ENCODE measurements at regions not wholly inside any gene's neighbourhood (a gene's known extent, or its start where the extent isn't known, plus 50 kb on each side); places are given as distances from the start of the nearest gene placed in this dataset.

DNA sequence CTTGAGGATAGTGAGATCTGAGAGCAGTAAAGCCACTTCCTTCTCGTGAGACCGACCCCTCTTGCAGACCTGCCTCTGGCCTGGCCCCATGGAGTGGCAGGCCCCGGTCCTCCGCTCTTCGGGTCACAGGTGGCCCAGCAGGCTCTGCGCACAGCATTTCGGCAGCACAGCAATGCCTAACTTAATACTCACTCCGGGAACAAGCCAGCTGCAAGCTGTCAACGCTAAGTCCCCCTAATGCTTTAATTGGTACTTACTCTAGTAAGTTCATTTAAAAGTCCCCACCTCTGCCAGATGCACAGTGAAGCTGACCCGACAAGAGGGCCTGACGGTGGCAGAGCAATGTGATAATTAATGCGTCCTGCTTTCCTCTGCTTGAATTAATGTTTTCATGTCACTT lies 349.3 kb upstream of the B3GAT1 start:
- no peak for DNase-seq (ENCODE audit: low read depth)

GRCh38 chr11:134760957-134761356 lies 348.9 kb upstream of the B3GAT1 start:
- no peak for DNase-seq (ENCODE audit: low read depth)

GRCh38 chr11:134760299-134760698 lies 348.3 kb upstream of the B3GAT1 start:
- no peak for DNase-seq (ENCODE audit: low read depth)

- no peak for DNase-seq (ENCODE audit: low read depth)
Measured at GRCh38 chr11:134759855-134760254, 347.8 kb upstream of the B3GAT1 start.

DNA sequence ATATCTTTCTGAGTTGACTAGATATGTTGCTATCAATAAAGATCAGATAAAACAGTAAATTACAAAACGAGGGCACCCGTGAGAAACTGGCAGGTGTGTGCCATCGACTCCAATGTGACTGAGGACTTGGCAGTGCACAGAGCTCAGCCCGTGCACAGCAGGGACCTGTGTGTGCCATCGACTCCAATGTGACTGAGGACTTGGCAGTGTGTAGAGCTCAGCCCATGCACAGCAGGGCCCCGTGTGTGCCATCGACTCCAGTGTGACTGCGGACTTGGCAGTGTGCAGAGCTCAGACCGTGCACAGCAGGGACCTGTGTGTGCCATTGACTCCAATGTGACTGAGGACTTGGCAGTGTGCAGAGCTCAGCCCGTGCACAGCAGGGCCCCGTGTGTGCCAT lies 347.2 kb upstream of the B3GAT1 start:
- no peak for DNase-seq (ENCODE audit: low read depth)

GRCh38 chr11:134758342-134758931 lies 346.4 kb upstream of the B3GAT1 start:
- no peak for DNase-seq (ENCODE audit: low read depth)

- DNase-seq (ENCODE audit: low read depth), result no peak
Measured at GRCh38 chr11:134757633-134758032, 345.6 kb upstream of the B3GAT1 start.

- no peak for DNase-seq (ENCODE audit: low read depth)
Measured at GRCh38 chr11:134756811-134757540, 344.9 kb upstream of the B3GAT1 start.

DNA sequence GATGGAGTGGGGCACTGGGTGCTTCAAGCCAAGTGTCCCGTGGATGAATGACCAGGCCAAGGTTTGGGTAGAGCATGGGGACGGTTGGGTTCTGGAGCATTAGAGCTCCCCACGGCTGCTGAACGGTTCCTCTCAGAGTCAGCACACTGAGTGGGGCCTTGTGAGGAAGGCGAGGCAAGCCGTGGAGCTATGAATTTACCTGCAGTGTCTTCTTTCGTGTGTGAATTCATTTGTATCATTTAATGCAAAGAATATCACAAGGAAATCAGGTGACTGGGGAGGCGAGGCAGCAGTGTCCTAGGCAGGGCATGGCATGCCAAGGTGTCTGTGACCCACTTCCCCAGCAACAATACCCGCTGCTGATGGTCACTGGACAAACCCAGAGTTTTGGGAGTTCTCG lies 343.5 kb upstream of the B3GAT1 start:
- no peak for DNase-seq (ENCODE audit: low read depth)

GRCh38 chr11:134754521-134755198 lies 342.6 kb upstream of the B3GAT1 start:
- no peak for DNase-seq (ENCODE audit: low read depth)

GRCh38 chr11:134753771-134754520 lies 341.9 kb upstream of the B3GAT1 start:
- DNase-seq (ENCODE audit: low read depth), result no peak

- no peak for DNase-seq (ENCODE audit: low read depth)
Measured at GRCh38 chr11:134752964-134753770, 341.1 kb upstream of the B3GAT1 start.

DNA sequence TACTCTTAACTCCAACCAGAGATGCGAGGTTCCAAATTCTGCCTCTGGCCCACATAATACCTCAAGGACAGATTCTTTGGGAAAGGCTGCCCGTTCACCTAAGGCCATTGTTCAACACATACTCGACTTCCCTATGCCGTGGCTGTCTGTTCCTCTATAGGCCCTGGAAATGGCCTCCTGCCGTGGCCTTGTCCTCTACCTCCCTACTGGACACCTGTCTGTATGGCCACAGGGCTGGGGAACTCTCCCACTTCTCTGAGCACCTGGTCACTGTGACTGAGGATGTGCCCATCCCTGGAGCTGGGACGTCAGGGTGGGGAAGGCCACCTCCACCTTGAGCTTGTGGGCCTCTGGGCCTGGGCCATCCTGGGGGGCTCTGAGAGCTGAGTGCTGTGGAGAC lies 340.5 kb upstream of the B3GAT1 start:
- DNase-seq (ENCODE audit: low read depth), result no peak

DNA sequence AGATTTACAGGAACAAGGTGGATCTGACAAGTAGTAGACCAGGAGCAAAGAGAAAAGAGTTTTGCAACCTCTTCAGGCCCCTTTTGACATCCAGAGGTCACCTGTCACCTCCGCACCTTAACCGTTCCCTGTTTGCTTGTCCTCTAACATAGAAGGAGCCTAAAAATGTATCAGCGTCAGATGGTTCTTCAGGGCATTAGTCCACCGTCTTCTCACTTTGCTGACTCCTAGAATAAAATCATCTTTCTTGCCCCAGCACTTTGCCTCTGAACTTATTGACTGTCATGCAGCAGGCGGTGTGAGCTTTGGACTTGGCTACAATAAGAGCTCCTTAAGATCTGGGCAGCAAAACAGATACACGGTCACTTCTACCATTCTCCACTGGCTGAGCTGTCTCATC lies 339.7 kb upstream of the B3GAT1 start:
- DNase-seq (ENCODE audit: low read depth), result no peak

GRCh38 chr11:134751031-134751585 lies 339.1 kb upstream of the B3GAT1 start:
- DNase-seq (ENCODE audit: low read depth), result no peak

GRCh38 chr11:134750619-134751018 lies 338.6 kb upstream of the B3GAT1 start:
- no peak for DNase-seq (ENCODE audit: low read depth)

DNA sequence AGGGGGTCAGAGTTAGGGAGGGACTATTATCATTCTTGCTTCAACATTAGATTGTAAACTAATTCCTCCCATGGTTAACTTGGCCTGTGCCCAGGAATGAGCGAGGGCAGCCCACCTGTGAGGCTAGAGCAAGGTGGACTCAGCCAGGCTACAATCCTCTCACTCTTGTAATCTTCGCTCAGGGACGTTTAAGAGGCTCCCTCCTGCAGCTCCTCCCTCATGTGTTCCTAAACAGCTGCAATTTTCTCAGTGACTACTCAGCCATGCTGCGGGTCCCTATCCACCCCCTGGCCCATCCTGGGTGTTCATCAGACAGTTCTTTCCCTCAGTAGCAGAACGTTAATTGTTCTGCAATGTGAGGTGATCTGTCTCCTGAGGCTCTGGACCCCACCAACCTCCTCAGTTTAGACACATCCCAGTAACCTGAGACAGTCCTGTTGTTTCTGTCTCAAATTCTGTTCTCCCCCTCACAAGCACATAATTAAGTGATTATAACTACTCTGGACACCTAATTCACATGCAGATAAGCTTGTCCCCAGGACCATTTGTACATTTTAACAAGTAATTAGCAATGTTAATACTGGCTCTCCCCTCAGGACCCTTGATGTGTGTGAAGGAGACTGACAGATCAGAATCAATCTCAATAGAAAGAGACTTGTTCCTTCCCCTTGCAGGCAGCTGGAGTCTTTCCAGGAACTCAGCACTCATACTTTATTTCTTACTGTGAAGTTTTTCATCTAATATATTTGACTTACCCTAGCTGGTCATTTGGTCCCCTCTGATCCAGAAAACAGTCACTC lies 337.2 kb upstream of the B3GAT1 start:
- DNase-seq (ENCODE audit: low read depth), result no peak

- no peak for DNase-seq (ENCODE audit: low read depth)
Measured at GRCh38 chr11:134746609-134747008, 334.6 kb upstream of the B3GAT1 start.

GRCh38 chr11:134745456-134745855 lies 333.4 kb upstream of the B3GAT1 start:
- no peak for DNase-seq (ENCODE audit: low read depth)

- DNase-seq (ENCODE audit: low read depth), result no peak
Measured at GRCh38 chr11:134743820-134744195, 331.8 kb upstream of the B3GAT1 start.
